A549 (cell line): ENCODE measurements at regions not wholly inside any gene's neighbourhood (a gene's known extent, or its start where the extent isn't known, plus 50 kb on each side); places are given as distances from the start of the nearest gene placed in this dataset.
A peak's percentile ranks its signal among the peaks of the same experiment; 100 is the strongest.

Source experiments
- ATAC-seq, 2 experiments: fragments of 200-7000 bp in 1 of 2; fragments of >200 bp in 1 of 2; cut with Nextera tagmentation in 1 of 2; cut with Tn5 transposase in 1 of 2; 3 replicates each; pipeline versions ENCODE4 v1.8.0 to v1.9.1; 2018 to 2020; ENCODE audit warnings: mild to moderate bottlenecking in 1 of 2, moderate library complexity in 1 of 2
- CTCF ChIA-PET: fragments of 300-600 bp; sonication (Branson Sonifier 250); formaldehyde crosslinking; extraction: SDS; loops from one replicate; lab custom pipeline; 2021; ENCODE audit warnings: antibody characterized with exemption, inconsistent platforms; lab: Yijun Ruan, JAX
- POLR2A ChIA-PET: fragments of 350-600 bp; formaldehyde crosslinking; extraction: SDS; loops from one replicate; lab custom pipeline; 2021; ENCODE audit warnings: antibody characterized with exemption, inconsistent platforms; lab: Yijun Ruan, JAX
- DNase-seq, 2 experiments: peaks; one replicate each; pipeline versions ENCODE4 v3.0.0 to v3.0.0-alpha.2; 2011 to 2016; ENCODE audit warnings: low read depth in 1 of 2, low spot score in 1 of 2
- FAIRE-seq: peaks from 2 replicates; lab custom pipeline; 2011; peaks lifted over from hg19 to GRCh38; lab: Jason Lieb, UNC
- H3K27ac ChIP-seq, 2 experiments: fragments of >200 bp; sonication (Bioruptor Twin); formaldehyde crosslinking; 3 replicates each; pipeline ENCODE4 v1.5.1; 2016 to 2017
- H3K4me1 ChIP-seq: fragments of >200 bp; sonication (Bioruptor Twin); formaldehyde crosslinking; 3 replicates; pipeline ENCODE4 v1.6.1; 2016
- H3K4me2 ChIP-seq: fragments of >200 bp; sonication (Bioruptor Twin); formaldehyde crosslinking; 3 replicates; pipeline ENCODE4 v1.6.1; 2016
- H3K4me3 ChIP-seq: fragments of >200 bp; sonication (Bioruptor Twin); formaldehyde crosslinking; 3 replicates; pipeline ENCODE4 v1.5.1; 2016
- H3K9me3 ChIP-seq: fragments of >200 bp; sonication (Bioruptor Twin); formaldehyde crosslinking; 3 replicates; pipeline ENCODE4 v1.6.1; 2016
- BHLHE40 ChIP-seq: IDR thresholded peaks from 2 replicates; pipeline ENCODE4 v1.6.1; 2012; ENCODE audit warnings: low read depth, low read length, inconsistent platforms
- CBX8 ChIP-seq: fragments of 200-600 bp; sonication (generic); IDR thresholded peaks from 2 replicates; pipeline ENCODE4 v1.6.1; 2016
- CEBPB ChIP-seq, 2 experiments: fragments of >200 bp in 1 of 2; sonication (Bioruptor Twin) in 1 of 2; formaldehyde crosslinking in 1 of 2; IDR thresholded peaks; 2 replicates each; pipeline ENCODE4 v1.6.1; 2012 to 2016
- CHD4 ChIP-seq: fragments of 200-600 bp; sonication (generic); IDR thresholded peaks from 2 replicates; pipeline ENCODE4 v1.6.1; 2016; ENCODE audit warnings: antibody characterized with exemption, mild to moderate bottlenecking, borderline replicate concordance
- EHMT2 ChIP-seq: fragments of 200-600 bp; sonication (generic); IDR thresholded peaks from 2 replicates; pipeline ENCODE4 v1.6.1; 2016; ENCODE audit warnings: antibody characterized with exemption, low read depth, mild to moderate bottlenecking, moderate library complexity
- EP300 ChIP-seq, 2 experiments: fragments of >200 bp; sonication (Bioruptor Twin); formaldehyde crosslinking; IDR thresholded peaks; 2 replicates in 1 of 2; 3 replicates in 1 of 2; pipeline ENCODE4 v1.6.1; 2016 to 2017
- ESRRA ChIP-seq: fragments of 150-350 bp; IDR thresholded peaks from 2 replicates; pipeline ENCODE4 v1.6.1; 2014; ENCODE audit warnings: mild to moderate bottlenecking, low read length, borderline replicate concordance
- GATA3 ChIP-seq: IDR thresholded peaks from 2 replicates; pipeline ENCODE4 v1.6.1; 2012; ENCODE audit warnings: borderline replicate concordance
- HDAC2 ChIP-seq: fragments of 200-600 bp; sonication (generic); IDR thresholded peaks from 2 replicates; pipeline ENCODE4 v1.6.1; 2016
- HEYL ChIP-seq: fragments of 250-450 bp; sonication (Bioruptor Pico); IDR thresholded peaks from 2 replicates; pipeline ENCODE4 v1.8.0; 2021; ENCODE audit warnings: mild to moderate bottlenecking, moderate library complexity
- HOXA7 ChIP-seq: fragments of 250-450 bp; sonication (Bioruptor Pico); IDR thresholded peaks from 2 replicates; pipeline ENCODE4 v1.5.0; 2020; ENCODE audit warnings: mild to moderate bottlenecking, moderate library complexity
- JUNB ChIP-seq: fragments of >200 bp; sonication (Bioruptor Twin); formaldehyde crosslinking; IDR thresholded peaks from 2 replicates; pipeline ENCODE4 v1.6.1; 2016
- KDM5A ChIP-seq: fragments of 200-600 bp; sonication (generic); IDR thresholded peaks from 2 replicates; pipeline ENCODE4 v1.6.1; 2016; ENCODE audit warnings: antibody characterized with exemption, mild to moderate bottlenecking
- MAZ ChIP-seq: fragments of 150-350 bp; IDR thresholded peaks from 2 replicates; pipeline ENCODE4 v1.6.1; 2014; ENCODE audit warnings: antibody characterized with exemption, low read depth, low read length, borderline replicate concordance
- MYC ChIP-seq: IDR thresholded peaks from 2 replicates; pipeline ENCODE4 v1.6.1; 2012; ENCODE audit warnings: mild to moderate bottlenecking, inconsistent platforms, low read length, improper control_type of control experiment, borderline replicate concordance
- NFE2L2 ChIP-seq: fragments of 150-350 bp; conservative IDR thresholded peaks from 2 replicates; pipeline ENCODE4 v1.6.1; 2014; ENCODE audit warnings: low read length
- PHF8 ChIP-seq: fragments of 200-600 bp; sonication (generic); IDR thresholded peaks from 2 replicates; pipeline ENCODE4 v1.6.1; 2016; ENCODE audit warnings: low read depth, mild to moderate bottlenecking, antibody characterized with exemption, moderate library complexity, borderline replicate concordance
- RARB ChIP-seq: fragments of 250-450 bp; sonication (Bioruptor Pico); IDR thresholded peaks from 2 replicates; pipeline ENCODE4 v1.8.0; 2021; ENCODE audit warnings: mild to moderate bottlenecking, moderate library complexity
- REST ChIP-seq: fragments of 200-600 bp; sonication (generic); IDR thresholded peaks from 2 replicates; pipeline ENCODE4 v1.6.1; 2016; ENCODE audit warnings: antibody characterized with exemption, mild to moderate bottlenecking, moderate library complexity
- RFX5 ChIP-seq: fragments of 450-650 bp; IDR thresholded peaks from 2 replicates; pipeline ENCODE4 v1.7.1; 2014; ENCODE audit warnings: antibody characterized with exemption, mild to moderate bottlenecking, moderate library complexity
- TFCP2L1 ChIP-seq: fragments of 250-450 bp; sonication (Bioruptor Pico); IDR thresholded peaks from 2 replicates; pipeline ENCODE4 v1.5.0; 2021; ENCODE audit warnings: mild to moderate bottlenecking
- TP53 ChIP-seq: fragments of 250-450 bp; sonication (Bioruptor Pico); IDR thresholded peaks from 2 replicates; pipeline ENCODE4 v1.5.0; 2021; ENCODE audit warnings: mild to moderate bottlenecking, moderate library complexity
- ZSCAN20 ChIP-seq: fragments of 250-450 bp; sonication (Bioruptor Pico); IDR thresholded peaks from 2 replicates; pipeline ENCODE4 v1.8.0; 2022; ENCODE audit warnings: mild to moderate bottlenecking, moderate library complexity
- WGBS: methylation state at CpG from one replicate; pipeline ENCODE4 v1.1.6; 2017; ENCODE audit errors: missing lambda C conversion rate; 5-methylcytosine and 5-hydroxymethylcytosine counted together
- TF ChIP-seq, protein P1 (sequence below): fragments of 450-650 bp; IDR thresholded peaks from 2 replicates; pipeline ENCODE4 v1.6.1; 2014; ENCODE audit warnings: antibody characterized with exemption
- TF ChIP-seq, protein P2 (sequence below): fragments of >200 bp; sonication (Bioruptor Twin); formaldehyde crosslinking; IDR thresholded peaks from 3 replicates; pipeline ENCODE4 v1.6.1; 2016

- TF ChIP-seq REST = no peak
- TF ChIP-seq TP53 = no peak
- TF ChIP-seq, protein P1, sequence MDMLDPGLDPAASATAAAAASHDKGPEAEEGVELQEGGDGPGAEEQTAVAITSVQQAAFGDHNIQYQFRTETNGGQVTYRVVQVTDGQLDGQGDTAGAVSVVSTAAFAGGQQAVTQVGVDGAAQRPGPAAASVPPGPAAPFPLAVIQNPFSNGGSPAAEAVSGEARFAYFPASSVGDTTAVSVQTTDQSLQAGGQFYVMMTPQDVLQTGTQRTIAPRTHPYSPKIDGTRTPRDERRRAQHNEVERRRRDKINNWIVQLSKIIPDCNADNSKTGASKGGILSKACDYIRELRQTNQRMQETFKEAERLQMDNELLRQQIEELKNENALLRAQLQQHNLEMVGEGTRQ = no peak
- no peak for TF ChIP-seq MAZ
Observed at GRCh38 chr4:178462710-178463109, 1020.5 kb upstream of the AGA start (continued).

DNA sequence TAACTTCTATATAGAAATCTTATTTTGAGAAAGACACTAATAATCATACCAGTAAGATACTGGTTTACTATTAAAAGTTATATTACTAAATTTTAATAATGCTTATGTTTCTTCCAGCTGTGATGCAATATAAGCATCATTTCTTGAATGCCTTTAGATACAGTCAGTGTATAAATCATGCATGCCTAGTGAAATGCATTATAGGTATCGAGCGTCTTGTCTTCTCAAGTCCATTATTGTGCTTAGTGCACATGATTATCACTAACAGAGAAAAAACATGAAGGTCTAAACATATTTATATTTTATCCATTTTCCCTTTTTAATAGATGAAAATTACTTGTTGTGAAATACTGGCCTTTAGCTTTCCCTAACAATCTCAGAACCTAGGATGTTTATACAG is 1021.5 kb upstream of the AGA start:
- Histone ChIP-seq H3K4me1 (no peaks in the 10 kb centered on the region), H3K4me3 (no peak overlapping the region), H3K9me3 (no peaks in the 10 kb centered on the region), H3K4me2 (no peak overlapping the region), H3K27ac (no peak overlapping the region)
- ChIA-PET POLR2A (no interaction called here), CTCF (no interaction called here)
- no peak for DNase-seq
- WGBS = 25% methylated on average over 2 of the region's 2 CpGs
- FAIRE-seq = no peak
- TF ChIP-seq MYC (no peak), ESRRA (no peak), HOXA7 (CRISPR knock-in tag) (no peak), RARB (CRISPR knock-in tag) (no peak), CBX8 (no peak), HEYL (no peak), CEBPB (IDR thresholded peaks at IDR 0.05) (no peak), KDM5A (no peak), BHLHE40 (no peak)
- TF ChIP-seq, protein P2, sequence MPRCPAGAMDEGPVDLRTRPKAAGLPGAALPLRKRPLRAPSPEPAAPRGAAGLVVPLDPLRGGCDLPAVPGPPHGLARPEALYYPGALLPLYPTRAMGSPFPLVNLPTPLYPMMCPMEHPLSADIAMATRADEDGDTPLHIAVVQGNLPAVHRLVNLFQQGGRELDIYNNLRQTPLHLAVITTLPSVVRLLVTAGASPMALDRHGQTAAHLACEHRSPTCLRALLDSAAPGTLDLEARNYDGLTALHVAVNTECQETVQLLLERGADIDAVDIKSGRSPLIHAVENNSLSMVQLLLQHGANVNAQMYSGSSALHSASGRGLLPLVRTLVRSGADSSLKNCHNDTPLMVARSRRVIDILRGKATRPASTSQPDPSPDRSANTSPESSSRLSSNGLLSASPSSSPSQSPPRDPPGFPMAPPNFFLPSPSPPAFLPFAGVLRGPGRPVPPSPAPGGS = no peak
- ATAC-seq = no peak

- Histone ChIP-seq H3K9me3 (no peaks in the 10 kb centered on the region), H3K27ac (no peak overlapping the region), H3K4me1 (no peaks in the 10 kb centered on the region), H3K4me2 (no peak overlapping the region), H3K4me3 (no peak overlapping the region)
- no peak for ATAC-seq
- peak in 1 of 2 experiments; percentile 1 for DNase-seq
- 24% methylated on average over 4 of the region's 4 CpGs for whole genome bisulfite sequencing
- TF ChIP-seq ZSCAN20 (CRISPR knock-in tag) = no peak
- TF ChIP-seq MAZ = no peak
- TF ChIP-seq EHMT2 = no peak
- no peak for TF ChIP-seq GATA3
- no peak for TF ChIP-seq RFX5
- TF ChIP-seq RARB (CRISPR knock-in tag) = no peak
- TF ChIP-seq REST = no peak
- TF ChIP-seq, protein P2 = no peak
- TF ChIP-seq EP300 (IDR thresholded peaks at IDR 0.05) = no peak
- TF ChIP-seq TFCP2L1 (CRISPR knock-in tag) = no peak
- no peak for TF ChIP-seq JUNB
- TF ChIP-seq PHF8 = no peak
- no peak for TF ChIP-seq HDAC2
- TF ChIP-seq NFE2L2 = no peak
- TF ChIP-seq CHD4 = no peak
- CTCF ChIA-PET = no interaction called here
- POLR2A ChIA-PET = no interaction called here
- FAIRE-seq = no peak
Observed at GRCh38 chr4:178470996-178471784, 1029.0 kb upstream of the AGA start.
